Medulla oblongata (tissue), 1 donor: ENCODE measurements at regions not wholly inside any gene's neighbourhood (a gene's known extent, or its start where the extent isn't known, plus 50 kb on each side); places are given as distances from the start of the nearest gene placed in this dataset.

Source experiments
- DNase-seq: peaks from one replicate; pipeline ENCODE4 v3.0.0-alpha.2; 2015; ENCODE audit errors: extremely low spot score

- DNase-seq: no peak
These were observed 567.8 kb downstream of the GBA3 start for GRCh38 chr4:23260511-23260910.

GRCh38 chr4:23245203-23245832 lies 552.6 kb downstream of the GBA3 start:
- peak; percentile 13 for DNase-seq

GRCh38 chr4:23242962-23243361 lies 550.2 kb downstream of the GBA3 start:
- no peak for DNase-seq

GRCh38 chr4:23241408-23241807 lies 548.7 kb downstream of the GBA3 start:
- DNase-seq: no peak

GRCh38 chr4:23238848-23239247 lies 546.1 kb downstream of the GBA3 start:
- no peak for DNase-seq

- DNase-seq: no peak
These were observed 545.0 kb downstream of the GBA3 start for GRCh38 chr4:23237771-23238170.

GRCh38 chr4:23235628-23236390 lies 543.1 kb downstream of the GBA3 start:
- no peak for DNase-seq

GRCh38 chr4:23234716-23235115 lies 542.0 kb downstream of the GBA3 start:
- no peak for DNase-seq

- DNase-seq: no peak
These were observed 541.3 kb downstream of the GBA3 start for GRCh38 chr4:23234018-23234417.

- no peak for DNase-seq
These were observed 540.9 kb downstream of the GBA3 start for GRCh38 chr4:23233596-23233995.

- no peak for DNase-seq
These were observed 540.2 kb downstream of the GBA3 start for GRCh38 chr4:23232987-23233386.

- no peak for DNase-seq
These were observed 532.8 kb downstream of the GBA3 start for GRCh38 chr4:23225564-23225963.

- no peak for DNase-seq
These were observed 532.1 kb downstream of the GBA3 start for GRCh38 chr4:23224684-23225420.

- no peak for DNase-seq
These were observed 528.2 kb downstream of the GBA3 start for GRCh38 chr4:23220911-23221310.

GRCh38 chr4:23219779-23220408 lies 527.2 kb downstream of the GBA3 start:
- DNase-seq: no peak

GRCh38 chr4:23213198-23213597 lies 520.5 kb downstream of the GBA3 start:
- no peak for DNase-seq

GRCh38 chr4:23212558-23212957 lies 519.8 kb downstream of the GBA3 start:
- no peak for DNase-seq

- DNase-seq: no peak
These were observed 514.3 kb downstream of the GBA3 start for GRCh38 chr4:23207059-23207458.

- no peak for DNase-seq
These were observed 510.0 kb downstream of the GBA3 start for GRCh38 chr4:23202712-23203247.

GRCh38 chr4:23194751-23195150 lies 502.0 kb downstream of the GBA3 start:
- no peak for DNase-seq

- DNase-seq: no peak
These were observed 481.4 kb downstream of the GBA3 start for GRCh38 chr4:23174179-23174578.

GRCh38 chr4:23171976-23172375 lies 479.2 kb downstream of the GBA3 start:
- no peak for DNase-seq
